K562 (cell line): ENCODE measurements at regions not wholly inside any gene's neighbourhood (a gene's known extent, or its start where the extent isn't known, plus 50 kb on each side); places are given as distances from the start of the nearest gene placed in this dataset.

ENCODE experiments used
- ATAC-seq: fragments of 200-7000 bp; cut with Tn5 transposase; 3 replicates; pipeline ENCODE4 v1.9.1; 2020; ENCODE audit warnings: moderate library complexity
- BruUV-seq: library from RNA; stranded (reverse); fragments of 400-500 nt; replicated peaks from 2 replicates; lab custom pipeline; 2021; lab: Mats Ljungman, UMichigan
- CTCF ChIA-PET: fragments of 300-600 bp; formaldehyde crosslinking; extraction: SDS; loops from one replicate; lab custom pipeline; 2021; ENCODE audit warnings: low intra/inter-chr PET ratio; lab: Yijun Ruan, JAX
- POLR2A ChIA-PET: fragments of 300-600, 350-650 bp; sonication (Branson Sonifier 250); formaldehyde crosslinking; extraction: SDS; loops from one replicate; lab custom pipeline; 2021; ENCODE audit warnings: antibody characterized with exemption, inconsistent platforms; lab: Yijun Ruan, JAX
- DNase-seq, 4 experiments: peaks; one replicate each; pipeline versions ENCODE4 v3.0.0 to v3.0.0-alpha.2; 2011 to 2018; ENCODE audit warnings: low spot score in 3 of 4, mixed read lengths in 3 of 4; ENCODE audit errors: extremely low read depth in 1 of 4
- FAIRE-seq: peaks from 2 replicates; lab custom pipeline; 2011; peaks lifted over from hg19 to GRCh38; lab: Jason Lieb, UNC
- H2AFZ ChIP-seq: 2 replicates; pipeline ENCODE4 v1.6.0; 2011; ENCODE audit warnings: low read depth, low read length, control low read depth, inconsistent platforms
- H3K27ac ChIP-seq: fragments of 200-600 bp; 3 replicates; pipeline ENCODE4 v1.8.0; 2011; ENCODE audit warnings: low read depth, mild to moderate bottlenecking, control low read depth, inconsistent platforms, low read length, moderate library complexity, mixed read lengths; ENCODE audit errors: extremely low read depth
- H3K27me3 ChIP-seq, 2 experiments: fragments of 300-600 bp in 1 of 2; 2 replicates in 1 of 2; 3 replicates in 1 of 2; pipeline versions ENCODE4 v1.6.0 to v1.8.0; 2011; ENCODE audit warnings: inconsistent platforms in 2 of 2, low read length in 2 of 2, mild to moderate bottlenecking in 1 of 2, mixed read lengths in 1 of 2, moderate library complexity in 1 of 2; ENCODE audit not compliant: control insufficient read depth in 2 of 2, insufficient read depth in 2 of 2
- H3K36me3 ChIP-seq: fragments of 300-600 bp; 3 replicates; pipeline ENCODE4 v1.8.0; 2011; ENCODE audit warnings: mild to moderate bottlenecking, low read length, inconsistent platforms; ENCODE audit not compliant: control insufficient read depth, insufficient read depth
- H3K4me1 ChIP-seq, 2 experiments: fragments of 200-600 bp in 1 of 2; replicated peaks in 1 of 2; 2 replicates in 1 of 2; 3 replicates in 1 of 2; pipeline versions ENCODE4 v1.5.1 to v1.8.0; 2011; ENCODE audit warnings: inconsistent platforms in 2 of 2, low read length in 2 of 2, mild to moderate bottlenecking in 1 of 2, mixed read lengths in 1 of 2, moderate library complexity in 1 of 2; ENCODE audit not compliant: control insufficient read depth in 2 of 2, insufficient read depth in 2 of 2
- H3K4me2 ChIP-seq: 2 replicates; pipeline ENCODE4 v1.6.1; 2011; ENCODE audit warnings: low read length, control low read depth, inconsistent platforms, mixed read lengths; ENCODE audit not compliant: insufficient read depth
- H3K4me3 ChIP-seq: fragments of 200-600 bp; sonication (generic), shearing (Covaris generic); 2 replicates; pipeline ENCODE4 v1.5.1; 2016; ENCODE audit warnings: control low read depth, inconsistent platforms
- H3K79me2 ChIP-seq: fragments of 200-600 bp; 3 replicates; pipeline ENCODE4 v1.8.0; 2011; ENCODE audit warnings: low read length, inconsistent platforms; ENCODE audit not compliant: control insufficient read depth, insufficient read depth
- H3K9ac ChIP-seq, 2 experiments: 2 replicates each; pipeline versions ENCODE4 v1.6.0 to v1.6.1; 2011; ENCODE audit warnings: low read depth in 2 of 2, low read length in 2 of 2, control low read depth in 1 of 2, inconsistent platforms in 1 of 2, mild to moderate bottlenecking in 1 of 2, mixed read lengths in 1 of 2; ENCODE audit not compliant: insufficient read depth in 1 of 2
- H3K9me1 ChIP-seq: one replicate; pipeline ENCODE4 v1.6.0; 2011; ENCODE audit warnings: inconsistent platforms, mild to moderate bottlenecking, low read length, moderate library complexity; ENCODE audit not compliant: control insufficient read depth, insufficient read depth
- H3K9me3 ChIP-seq: replicated peaks from 2 replicates; pipeline ENCODE4 v1.5.1; 2011; ENCODE audit warnings: low read depth, low read length, inconsistent platforms; ENCODE audit not compliant: control insufficient read depth, insufficient read depth
- H4K20me1 ChIP-seq: replicated peaks from 2 replicates; pipeline ENCODE4 v1.6.1; 2011; ENCODE audit warnings: low read length, inconsistent platforms, mixed read lengths; ENCODE audit not compliant: control insufficient read depth, insufficient read depth
- GABPB1 ChIP-seq: sonication (generic); formaldehyde crosslinking; IDR thresholded peaks from 2 replicates; pipeline ENCODE4 v1.8.0; 2022; ENCODE audit warnings: mild to moderate bottlenecking, missing genetic modification reagents
- OTX1 ChIP-seq: fragments of 450-650 bp; formaldehyde crosslinking; IDR thresholded peaks from 2 replicates; pipeline ENCODE4 v1.4.0; 2022; ENCODE audit warnings: mild to moderate bottlenecking
- RBM34 ChIP-seq: fragments of 200-400 bp; formaldehyde crosslinking; IDR thresholded peaks from 2 replicates; pipeline ENCODE4 v1.6.1; 2018; ENCODE audit warnings: low read length, borderline replicate concordance; ENCODE audit not compliant: insufficient read depth
- SMAD2 ChIP-seq: fragments of 150-350 bp; IDR thresholded peaks from 2 replicates; pipeline ENCODE4 v1.6.1; 2014; ENCODE audit warnings: low read depth, mild to moderate bottlenecking, low read length
- TBL1XR1 ChIP-seq, 2 experiments: IDR thresholded peaks; 2 replicates each; pipeline ENCODE4 v1.6.1; 2012; ENCODE audit warnings: improper control_type of control experiment in 2 of 2, low read length in 2 of 2, mild to moderate bottlenecking in 1 of 2
- THRB ChIP-seq: fragments of 450-650 bp; formaldehyde crosslinking; conservative IDR thresholded peaks from 2 replicates; pipeline ENCODE4 v1.4.0; 2022; ENCODE audit warnings: mild to moderate bottlenecking, missing genetic modification characterization
- TOE1 ChIP-seq, 2 experiments: fragments of 450-650 bp in 1 of 2; sonication (generic) in 1 of 2; formaldehyde crosslinking in 1 of 2; IDR thresholded peaks; 2 replicates each; pipeline versions ENCODE4 v1.7.1 to v1.8.0; 2016 to 2022; ENCODE audit warnings: borderline replicate concordance in 2 of 2, mild to moderate bottlenecking in 2 of 2, antibody characterized with exemption in 1 of 2, inconsistent platforms in 1 of 2, low read depth in 1 of 2, missing genetic modification reagents in 1 of 2, moderate library complexity in 1 of 2
- TRIM28 ChIP-seq: fragments of 450-650 bp; IDR thresholded peaks from 2 replicates; pipeline ENCODE4 v1.6.1; 2017
- TSC22D4 ChIP-seq: fragments of 450-650 bp; IDR thresholded peaks from 2 replicates; pipeline ENCODE4 v1.6.1; 2016; ENCODE audit warnings: missing genetic modification characterization, missing biosample characterization, control low read depth
- XRCC5 ChIP-seq: fragments of 200-400 bp; formaldehyde crosslinking; IDR thresholded peaks from 2 replicates; pipeline ENCODE4 v1.6.1; 2017; ENCODE audit warnings: low read depth, mild to moderate bottlenecking, low read length
- ZNF644 ChIP-seq: fragments of 200-800 bp; sonication (Bioruptor generic); IDR thresholded peaks from 2 replicates; pipeline ENCODE4 v1.6.1; 2016; ENCODE audit warnings: low read depth, missing genetic modification characterization, missing compliant biosample characterization
- WGBS: fragments of 100-300 bp; shearing (Covaris generic); methylation state at CpG from one replicate; pipeline ENCODE4 v1.1.6; 2016; ENCODE audit warnings: low coverage, mixed read lengths; ENCODE audit not compliant: insufficient coverage; ENCODE audit errors: missing lambda C conversion rate; 5-methylcytosine and 5-hydroxymethylcytosine counted together
- in situ Hi-C: fragments of 300-500 bp; cut with MboI; formaldehyde crosslinking; loops from 4 replicates; pipeline ENCODE4 v1.15.0; 2018; ENCODE audit warnings: inconsistent platforms, mixed read lengths
- intact Hi-C: fragments of 100-400 bp; cut with micrococcal nuclease; formaldehyde crosslinking; loops from 2 replicates; pipeline ENCODE4 v1.14.2; 2022
- TF ChIP-seq, protein P1 (sequence below): sonication (generic); formaldehyde crosslinking; IDR thresholded peaks from 2 replicates; pipeline ENCODE4 v1.4.0; 2020; ENCODE audit warnings: mild to moderate bottlenecking, missing genetic modification reagents

DNA sequence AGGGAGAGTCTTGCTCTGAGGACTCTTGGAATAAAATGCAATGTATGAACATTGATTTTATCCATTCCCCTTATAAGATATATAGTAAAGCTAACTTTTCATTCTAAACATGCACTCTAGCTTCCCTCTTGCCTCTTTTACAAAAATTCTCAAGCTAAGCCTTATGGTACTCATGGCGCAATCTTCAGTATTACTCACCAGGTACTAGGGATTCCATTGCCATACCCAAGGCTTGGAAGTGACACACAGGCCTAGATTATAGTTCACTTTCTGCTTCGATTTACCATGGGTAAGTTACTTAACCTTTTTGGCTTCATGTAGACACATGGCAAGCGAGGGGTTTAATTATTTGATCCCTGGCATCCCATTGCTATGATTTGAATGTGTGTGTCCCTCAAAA lies 331.5 kb downstream of the LRIG3 start:
- Histone ChIP-seq H3K27ac (no peak overlapping the region), H2AFZ (no peak overlapping the region), H3K4me3 (no peak overlapping the region), H3K9ac (no peak overlapping the region), H3K4me2 (no peak overlapping the region), H3K36me3 (no peaks in the 10 kb centered on the region), H3K27me3 (no peaks in the 10 kb centered on the region), H3K79me2 (no peaks in the 10 kb centered on the region), H4K20me1 (no peaks in the 10 kb centered on the region), H3K4me1 (no peaks in the 10 kb centered on the region), H3K9me3 (no peaks in the 10 kb centered on the region), H3K9me1 (no peaks in the 10 kb centered on the region)
- POLR2A ChIA-PET: interaction anchor here (0.7 kb wide), 1 partner anchor 43 kb away, joined by 3 read pairs; no protein-coding TSS in a partner anchor
- DNase-seq: no peak
- no TSS peak for BruUV-seq
- no peak for ATAC-seq
- WGBS: 0% methylated on average over 3 of the region's 3 CpGs
- FAIRE-seq: no peak
- CTCF ChIA-PET: no interaction called here
- intact Hi-C loops (no loop called here), in situ Hi-C loops (no loop called here)
- TF ChIP-seq OTX1 (CRISPR knock-in tag): no peak

DNA sequence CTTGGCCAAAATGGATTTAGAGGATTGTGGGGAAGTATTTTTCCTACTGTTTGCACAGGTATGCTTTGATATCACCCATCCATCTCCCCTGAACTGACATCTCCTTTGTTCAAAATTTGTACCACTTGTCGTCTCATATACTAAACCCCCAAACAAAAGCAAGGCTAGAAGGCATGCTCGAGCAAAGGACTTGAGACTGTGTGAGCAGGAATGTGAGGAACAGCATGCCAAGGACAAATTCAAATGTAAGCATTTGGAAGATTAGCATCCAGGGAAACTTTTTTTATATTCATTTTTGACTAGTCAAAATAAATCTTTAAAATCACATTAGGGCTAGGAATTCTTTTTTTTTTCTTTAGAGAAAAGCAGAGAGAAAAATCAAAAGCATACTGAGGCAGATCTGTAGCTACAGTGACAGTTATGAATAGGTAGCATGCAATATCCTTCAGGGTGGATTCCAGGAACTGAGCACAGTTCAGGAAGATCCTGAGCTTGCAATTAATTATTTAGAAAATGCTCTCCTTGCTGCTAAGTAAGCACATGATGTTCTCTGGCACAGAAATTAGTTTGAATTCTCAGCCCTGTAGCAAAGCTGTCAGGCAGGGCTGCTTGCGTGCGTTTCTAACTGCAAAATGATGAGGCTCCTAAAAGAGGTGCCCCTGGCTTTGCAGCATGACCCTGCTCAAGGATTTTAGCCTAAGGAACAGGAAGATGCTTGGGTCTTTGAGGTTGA lies 327.7 kb downstream of the LRIG3 start:
- FAIRE-seq (no peak), ATAC-seq (no peak), DNase-seq (no peak)
- Histone ChIP-seq H3K4me2 (no peak overlapping the region), H4K20me1 (no peaks in the 10 kb centered on the region), H3K27me3 (no peaks in the 10 kb centered on the region), H3K79me2 (no peaks in the 10 kb centered on the region), H3K4me3 (no peak overlapping the region), H3K36me3 (no peaks in the 10 kb centered on the region), H3K27ac (no peak overlapping the region), H3K9me1 (no peaks in the 10 kb centered on the region), H2AFZ (no peak overlapping the region), H3K9me3 (no peaks in the 10 kb centered on the region), H3K4me1 (no peaks in the 10 kb centered on the region), H3K9ac (no peak overlapping the region)
- CTCF ChIA-PET: no interaction called here
- 0% methylated on average over 4 of the region's 4 CpGs for WGBS
- intact Hi-C loops (no loop called here), in situ Hi-C loops (no loop called here)
- no TSS peak for BruUV-seq
- POLR2A ChIA-PET: no interaction called here
- TF ChIP-seq TBL1XR1 (IDR thresholded peaks at IDR 0.05; ENCODE audit: low read length in 2 of 2) (no peak), TOE1 (IDR thresholded peaks at IDR 0.05; ENCODE audit: borderline replicate concordance) (no peak), TOE1 (CRISPR knock-in tag; IDR thresholded peaks at IDR 0.05; ENCODE audit: borderline replicate concordance, low read depth) (no peak), TRIM28 (no peak), XRCC5 (no peak), GABPB1 (CRISPR knock-in tag) (no peak), TSC22D4 (tag) (no peak), SMAD2 (no peak), ZNF644 (tag) (no peak), RBM34 (no peak), THRB (CRISPR knock-in tag) (no peak)
- TF ChIP-seq, protein P1, sequence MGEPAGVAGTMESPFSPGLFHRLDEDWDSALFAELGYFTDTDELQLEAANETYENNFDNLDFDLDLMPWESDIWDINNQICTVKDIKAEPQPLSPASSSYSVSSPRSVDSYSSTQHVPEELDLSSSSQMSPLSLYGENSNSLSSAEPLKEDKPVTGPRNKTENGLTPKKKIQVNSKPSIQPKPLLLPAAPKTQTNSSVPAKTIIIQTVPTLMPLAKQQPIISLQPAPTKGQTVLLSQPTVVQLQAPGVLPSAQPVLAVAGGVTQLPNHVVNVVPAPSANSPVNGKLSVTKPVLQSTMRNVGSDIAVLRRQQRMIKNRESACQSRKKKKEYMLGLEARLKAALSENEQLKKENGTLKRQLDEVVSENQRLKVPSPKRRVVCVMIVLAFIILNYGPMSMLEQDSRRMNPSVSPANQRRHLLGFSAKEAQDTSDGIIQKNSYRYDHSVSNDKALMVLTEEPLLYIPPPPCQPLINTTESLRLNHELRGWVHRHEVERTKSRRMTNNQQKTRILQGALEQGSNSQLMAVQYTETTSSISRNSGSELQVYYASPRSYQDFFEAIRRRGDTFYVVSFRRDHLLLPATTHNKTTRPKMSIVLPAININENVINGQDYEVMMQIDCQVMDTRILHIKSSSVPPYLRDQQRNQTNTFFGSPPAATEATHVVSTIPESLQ (CRISPR knock-in tag): no peak
